Brain microvascular endothelial cell (primary cell): ENCODE measurements at regions not wholly inside any gene's neighbourhood (a gene's known extent, or its start where the extent isn't known, plus 50 kb on each side); places are given as distances from the start of the nearest gene placed in this dataset.

Source experiments
- DNase-seq: peaks from one replicate; pipeline ENCODE4 v3.0.0-alpha.2; 2020
- H3K27ac ChIP-seq: fragments of 250-450 bp; sonication (Bioruptor Pico); 2 replicates; pipeline ENCODE4 v1.5.1; 2020; ENCODE audit warnings: mild to moderate bottlenecking, moderate library complexity
- H3K27me3 ChIP-seq: fragments of 250-450 bp; sonication (Bioruptor Pico); replicated peaks from 2 replicates; pipeline ENCODE4 v1.5.1; 2020; ENCODE audit warnings: mild to moderate bottlenecking
- H3K36me3 ChIP-seq: fragments of 250-450 bp; sonication (Bioruptor Pico); replicated peaks from 2 replicates; pipeline ENCODE4 v1.5.1; 2020; ENCODE audit warnings: mild to moderate bottlenecking
- H3K4me3 ChIP-seq: 2 replicates; pipeline ENCODE4 v1.5.1; 2011; ENCODE audit warnings: low read depth, mild to moderate bottlenecking, control low read depth, low read length, moderate library complexity
- in situ Hi-C: cut with HindIII; loops from 2 replicates; pipeline ENCODE4 v1.10.0; 2017; ENCODE audit warnings: low sequenced_read_pairs, low pct_ligation_motif_present
- TF ChIP-seq, protein P1 (sequence below): IDR thresholded peaks from 2 replicates; pipeline ENCODE4 v1.5.1; 2011; ENCODE audit warnings: low read depth, mild to moderate bottlenecking, moderate library complexity, low read length, control low read depth, inconsistent platforms; ENCODE audit errors: missing control alignments

DNA sequence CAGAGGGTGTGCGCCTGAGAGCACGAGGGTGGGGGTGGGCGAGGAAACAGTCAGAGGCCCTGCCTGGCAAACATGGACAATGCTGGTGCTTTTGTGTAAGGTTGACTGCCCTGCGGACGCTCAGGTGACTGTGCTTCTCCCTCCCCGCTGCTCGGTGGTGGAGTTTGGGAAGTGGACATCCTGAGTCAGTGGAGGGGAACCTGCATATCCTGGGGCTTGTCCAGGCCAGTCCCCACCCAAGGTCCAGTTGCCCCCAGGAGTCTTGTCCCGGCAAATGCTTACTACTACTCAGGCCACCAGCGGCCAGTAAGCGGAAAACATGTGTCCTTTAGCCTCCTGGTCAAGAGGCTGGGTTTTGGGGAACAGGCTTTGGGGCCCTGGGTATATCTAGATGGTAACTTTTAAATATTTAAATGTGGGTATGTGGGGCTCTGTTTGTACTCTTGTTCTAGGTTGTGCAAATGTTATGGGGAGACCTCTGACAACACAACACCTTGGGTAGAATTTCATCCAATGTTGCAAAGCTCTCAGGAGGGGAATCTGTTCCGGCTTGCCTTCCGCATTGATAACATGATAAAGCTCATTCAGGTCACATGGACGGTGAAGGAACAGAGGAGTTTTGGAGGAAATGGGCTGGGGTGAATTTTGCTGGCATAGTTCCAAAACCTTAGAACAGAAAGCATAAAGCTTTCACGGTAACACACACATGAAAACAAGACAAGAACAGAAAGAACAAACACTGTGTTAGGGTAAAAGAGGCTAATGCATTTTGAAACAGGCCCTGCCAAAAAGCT lies 364.9 kb downstream of the PRDM2 start:
- H3K36me3 ChIP-seq = no peaks in the 10 kb centered on the region
- no peak for DNase-seq
- TF ChIP-seq, protein P1, sequence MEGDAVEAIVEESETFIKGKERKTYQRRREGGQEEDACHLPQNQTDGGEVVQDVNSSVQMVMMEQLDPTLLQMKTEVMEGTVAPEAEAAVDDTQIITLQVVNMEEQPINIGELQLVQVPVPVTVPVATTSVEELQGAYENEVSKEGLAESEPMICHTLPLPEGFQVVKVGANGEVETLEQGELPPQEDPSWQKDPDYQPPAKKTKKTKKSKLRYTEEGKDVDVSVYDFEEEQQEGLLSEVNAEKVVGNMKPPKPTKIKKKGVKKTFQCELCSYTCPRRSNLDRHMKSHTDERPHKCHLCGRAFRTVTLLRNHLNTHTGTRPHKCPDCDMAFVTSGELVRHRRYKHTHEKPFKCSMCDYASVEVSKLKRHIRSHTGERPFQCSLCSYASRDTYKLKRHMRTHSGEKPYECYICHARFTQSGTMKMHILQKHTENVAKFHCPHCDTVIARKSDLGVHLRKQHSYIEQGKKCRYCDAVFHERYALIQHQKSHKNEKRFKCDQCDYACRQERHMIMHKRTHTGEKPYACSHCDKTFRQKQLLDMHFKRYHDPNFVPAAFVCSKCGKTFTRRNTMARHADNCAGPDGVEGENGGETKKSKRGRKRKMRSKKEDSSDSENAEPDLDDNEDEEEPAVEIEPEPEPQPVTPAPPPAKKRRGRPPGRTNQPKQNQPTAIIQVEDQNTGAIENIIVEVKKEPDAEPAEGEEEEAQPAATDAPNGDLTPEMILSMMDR = no peak
- in situ Hi-C loops = no loop called here
- no peak overlapping the region for H3K4me3 ChIP-seq
- H3K27me3 ChIP-seq = no peaks in the 10 kb centered on the region
- no peak overlapping the region for H3K27ac ChIP-seq

DNA sequence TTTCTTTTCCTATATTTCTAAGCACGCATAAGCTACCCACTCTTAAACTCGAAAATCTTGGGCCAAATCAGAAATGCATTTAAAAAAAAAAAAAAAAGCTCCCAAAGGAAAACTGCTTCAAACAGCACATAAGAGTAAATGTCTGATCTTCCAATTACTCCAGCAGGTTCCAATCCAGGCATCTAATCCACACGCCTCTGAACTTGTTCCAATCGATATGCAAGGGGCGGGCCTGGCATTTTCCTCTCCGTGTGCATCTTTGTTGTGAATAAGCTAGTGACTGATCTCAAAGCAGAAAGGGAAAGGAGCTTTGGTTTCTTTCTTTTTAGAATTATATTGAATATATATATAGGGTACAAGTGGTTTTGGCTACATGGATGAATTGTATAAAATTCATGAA lies 365.5 kb downstream of the PRDM2 start:
- Histone ChIP-seq H3K27me3 (no peaks in the 10 kb centered on the region), H3K4me3 (no peak overlapping the region), H3K27ac (no peak overlapping the region), H3K36me3 (no peaks in the 10 kb centered on the region)
- TF ChIP-seq, protein P1 = no peak
- no peak for DNase-seq
- in situ Hi-C loops = no loop called here

DNA sequence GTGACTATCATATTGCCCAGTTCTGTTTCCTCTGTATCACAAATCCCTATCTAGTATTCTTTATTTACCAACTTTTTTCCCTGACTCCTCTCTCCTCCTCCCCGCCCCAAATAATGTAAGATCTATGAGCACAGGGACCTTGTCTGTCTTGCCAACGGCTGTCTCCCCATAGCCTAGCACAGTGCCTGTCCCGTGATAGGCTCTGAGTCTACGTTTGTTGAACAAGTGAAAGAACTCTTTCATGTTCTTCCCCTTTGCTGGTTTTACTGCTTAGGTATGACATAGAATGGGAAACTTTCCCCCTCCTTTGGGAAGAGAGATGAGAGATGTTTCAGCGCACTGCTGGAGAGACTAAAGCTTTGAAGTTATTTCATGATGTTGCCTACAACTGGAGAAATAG lies 367.0 kb downstream of the PRDM2 start:
- Histone ChIP-seq H3K27me3 (no peaks in the 10 kb centered on the region), H3K36me3 (no peaks in the 10 kb centered on the region), H3K4me3 (no peak overlapping the region), H3K27ac (no peak overlapping the region)
- in situ Hi-C loops = no loop called here
- TF ChIP-seq, protein P1 = no peak
- no peak for DNase-seq

DNA sequence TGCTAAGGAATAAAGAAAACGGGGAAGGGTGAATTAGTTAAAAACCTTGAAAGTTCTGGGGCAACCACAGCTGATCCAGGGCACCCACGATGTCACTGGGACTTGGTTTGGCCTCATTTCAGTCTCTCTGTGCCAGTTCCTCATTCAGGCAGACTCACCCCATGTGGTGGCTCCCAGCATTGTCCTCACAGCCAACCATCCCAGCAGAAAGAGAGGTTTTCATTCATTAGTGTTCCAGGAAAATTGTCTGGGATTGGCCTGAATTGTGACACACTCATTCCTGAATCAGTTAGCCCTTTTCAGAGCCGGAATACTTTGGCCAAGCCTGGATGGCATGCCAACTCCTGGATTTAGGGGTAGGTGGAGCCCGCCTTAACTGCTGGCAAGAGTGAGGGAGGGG lies 367.7 kb downstream of the PRDM2 start:
- H3K27ac ChIP-seq = no peak overlapping the region
- H3K36me3 ChIP-seq = no peaks in the 10 kb centered on the region
- in situ Hi-C loops = no loop called here
- TF ChIP-seq, protein P1 = no peak
- DNase-seq = no peak
- no peak overlapping the region for H3K4me3 ChIP-seq
- no peaks in the 10 kb centered on the region for H3K27me3 ChIP-seq

DNA sequence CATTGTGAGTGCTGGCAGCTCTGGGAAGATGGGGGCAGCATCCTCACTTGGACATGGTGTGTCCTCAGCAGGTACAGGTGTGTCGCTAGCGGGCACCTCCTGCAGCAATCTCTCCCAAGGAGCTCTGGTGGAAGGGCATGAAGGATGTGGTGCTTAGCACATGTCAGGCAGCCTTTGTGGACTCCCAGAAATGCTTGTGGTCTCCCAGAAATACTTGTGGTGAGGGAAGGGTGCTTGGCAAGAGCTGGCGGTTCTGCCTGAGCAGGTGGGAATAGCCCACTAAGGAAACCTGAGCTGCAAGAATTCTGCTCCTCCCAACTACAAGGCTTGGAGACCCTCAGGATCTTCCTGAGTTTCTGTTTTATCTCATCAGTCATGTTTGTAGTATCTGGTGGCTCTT lies 371.6 kb downstream of the PRDM2 start:
- Histone ChIP-seq H3K27me3 (no peaks in the 10 kb centered on the region), H3K36me3 (no peaks in the 10 kb centered on the region), H3K27ac (no peak overlapping the region), H3K4me3 (no peak overlapping the region)
- DNase-seq = no peak
- in situ Hi-C loops = no loop called here
- TF ChIP-seq, protein P1 = no peak

DNA sequence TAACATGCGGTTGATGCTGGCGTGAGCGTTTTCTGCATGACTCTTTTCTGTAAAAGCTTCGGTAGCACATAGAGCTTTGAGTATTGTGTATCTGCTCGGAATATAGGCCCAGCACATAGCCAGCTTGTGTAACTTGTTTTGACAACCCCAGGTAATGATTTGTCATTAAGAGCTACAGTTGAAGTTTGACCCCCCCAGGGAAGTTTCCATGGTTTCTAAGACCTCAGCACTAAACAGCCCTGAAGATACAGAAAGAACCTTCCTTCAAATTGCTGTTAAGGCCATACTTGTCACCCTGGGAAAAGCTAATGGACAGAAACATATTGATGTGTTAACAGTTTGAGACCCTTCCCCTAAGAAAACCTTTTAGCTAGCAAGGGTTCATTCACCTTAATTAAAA lies 380.7 kb downstream of the PRDM2 start:
- TF ChIP-seq, protein P1 = no peak
- Histone ChIP-seq H3K27ac (no peak overlapping the region), H3K36me3 (no peaks in the 10 kb centered on the region), H3K27me3 (no peaks in the 10 kb centered on the region), H3K4me3 (no peak overlapping the region)
- DNase-seq = no peak
- in situ Hi-C loops = no loop called here
